GM18909 (cell line): ENCODE measurements at regions not wholly inside any gene's neighbourhood (a gene's known extent, or its start where the extent isn't known, plus 50 kb on each side); places are given as distances from the start of the nearest gene placed in this dataset.

Experiments used
- ATAC-seq: cut with Tn5 transposase; IDR thresholded peaks from one replicate; pipeline ENCODE4 v1.9.1; 2021; ENCODE audit warnings: mild to moderate bottlenecking; ENCODE audit not compliant: unreplicated experiment, poor library complexity

GRCh38 chr2:196248467-196249094, 77.2 kb upstream of the STK17B start:
- ATAC-seq, result no peak

- ATAC-seq, result no peak
Observed at GRCh38 chr2:196249171-196249570, 77.8 kb upstream of the STK17B start.

GRCh38 chr2:196249860-196250259, 78.5 kb upstream of the STK17B start:
- peak; percentile 94 for ATAC-seq

GRCh38 chr2:196251132-196251531, 79.8 kb upstream of the STK17B start:
- no peak for ATAC-seq

GRCh38 chr2:196252408-196253115, 81.2 kb upstream of the STK17B start:
- ATAC-seq, result no peak

- no peak for ATAC-seq
Observed at GRCh38 chr2:196253116-196253480, 81.7 kb upstream of the STK17B start.

GRCh38 chr2:196256585-196256984, 85.2 kb upstream of the STK17B start:
- ATAC-seq, result no peak

GRCh38 chr2:196257086-196257485, 85.7 kb upstream of the STK17B start:
- ATAC-seq, result no peak

- no peak for ATAC-seq
Observed at GRCh38 chr2:196258407-196258806, 87.0 kb upstream of the STK17B start.

- no peak for ATAC-seq
Observed at GRCh38 chr2:196259507-196260481, 88.4 kb upstream of the STK17B start.

- ATAC-seq, result no peak
Observed at GRCh38 chr2:196260546-196260945, 89.2 kb upstream of the STK17B start.

- ATAC-seq, result no peak
Observed at GRCh38 chr2:196262606-196263005, 91.2 kb upstream of the STK17B start.

- ATAC-seq, result peak; percentile 97
Observed at GRCh38 chr2:196263181-196263747, 91.9 kb upstream of the STK17B start.

- no peak for ATAC-seq
Observed at GRCh38 chr2:196266351-196266750, 95.0 kb upstream of the STK17B start.

- no peak for ATAC-seq
Observed at GRCh38 chr2:196266855-196267254, 95.5 kb upstream of the STK17B start.

- no peak for ATAC-seq
Observed at GRCh38 chr2:196268025-196268424, 96.6 kb upstream of the STK17B start.

GRCh38 chr2:196268538-196269338, 97.4 kb upstream of the STK17B start:
- ATAC-seq, result peak; percentile 60

GRCh38 chr2:196271795-196272194, 100.4 kb upstream of the STK17B start:
- no peak for ATAC-seq

- ATAC-seq, result no peak
Observed at GRCh38 chr2:196274387-196274809, 103.0 kb upstream of the STK17B start.
